Liver (tissue), 8 donors: ENCODE measurements at regions not wholly inside any gene's neighbourhood (a gene's known extent, or its start where the extent isn't known, plus 50 kb on each side); places are given as distances from the start of the nearest gene placed in this dataset.
"Not testable (repeated sequence)": the region's sequence is repeated elsewhere in the genome, so short reads cannot be mapped to it uniquely, and the experiment has no call there.

Source experiments
- DNase-seq: peaks from one replicate; pipeline ENCODE4 v3.0.0-alpha.2; 2017; ENCODE audit warnings: low spot score
- H3K27ac ChIP-seq, 2 donors: one replicate each; pipeline ENCODE4 v1.7.0; 2013; ENCODE audit warnings: inconsistent platforms in 2 of 2, low read length in 2 of 2, control low read depth in 1 of 2, low read depth in 1 of 2, mild to moderate bottlenecking in 1 of 2
- H3K27me3 ChIP-seq, 4 donors: one replicate each; pipeline versions ENCODE4 v1.6.1 to v1.7.0; 2013; ENCODE audit warnings: low read length in 3 of 4, inconsistent platforms in 1 of 4, mild to moderate bottlenecking in 1 of 4, moderate library complexity in 1 of 4; ENCODE audit not compliant: control insufficient read depth in 4 of 4, insufficient read depth in 4 of 4
- H3K36me3 ChIP-seq, 4 donors: one replicate each; pipeline versions ENCODE4 v1.6.1 to v1.7.0; 2013; ENCODE audit warnings: low read length in 3 of 4, mild to moderate bottlenecking in 3 of 4, low read depth in 1 of 4, moderate library complexity in 1 of 4; ENCODE audit not compliant: control insufficient read depth in 4 of 4, insufficient read depth in 3 of 4
- H3K4me1 ChIP-seq, 4 donors: one replicate each; pipeline versions ENCODE4 v1.6.1 to v1.7.0; 2013; ENCODE audit warnings: low read length in 3 of 4, mild to moderate bottlenecking in 3 of 4, moderate library complexity in 1 of 4; ENCODE audit not compliant: control insufficient read depth in 4 of 4, insufficient read depth in 4 of 4
- H3K4me3 ChIP-seq, 3 donors: one replicate each; pipeline versions ENCODE4 v1.6.1 to v1.7.0; 2013; ENCODE audit warnings: low read length in 3 of 3, control low read depth in 1 of 3, low read depth in 1 of 3, mild to moderate bottlenecking in 1 of 3
- H3K9ac ChIP-seq, 2 donors: one replicate each; pipeline ENCODE4 v1.7.0; 2013; ENCODE audit warnings: low read length in 2 of 2, mild to moderate bottlenecking in 2 of 2, moderate library complexity in 2 of 2, control low read depth in 1 of 2, low read depth in 1 of 2
- H3K9me3 ChIP-seq, 4 donors: one replicate each; pipeline versions ENCODE4 v1.6.1 to v1.7.0; 2013; ENCODE audit warnings: low read length in 3 of 4; ENCODE audit not compliant: control insufficient read depth in 4 of 4
- ATF3 ChIP-seq: IDR thresholded peaks from 2 replicates; pipeline ENCODE4 v1.6.1; 2016; ENCODE audit warnings: antibody characterized with exemption
- EGR1 ChIP-seq, 2 donors: IDR thresholded peaks; 2 replicates each; pipeline ENCODE4 v1.6.1; 2016 to 2018; ENCODE audit warnings: antibody characterized with exemption in 2 of 2, low read depth in 2 of 2
- FOXA1 ChIP-seq: IDR thresholded peaks from 2 replicates; pipeline ENCODE4 v1.6.1; 2016; ENCODE audit warnings: antibody characterized with exemption
- FOXA2 ChIP-seq: IDR thresholded peaks from 2 replicates; pipeline ENCODE4 v1.6.1; 2016; ENCODE audit warnings: antibody characterized with exemption
- GABPA ChIP-seq, 2 donors: IDR thresholded peaks in 1 of 2; conservative IDR thresholded peaks in 1 of 2; 2 replicates each; pipeline ENCODE4 v1.6.1; 2016; ENCODE audit warnings: antibody characterized with exemption in 2 of 2, mild to moderate bottlenecking in 1 of 2, moderate library complexity in 1 of 2
- HNF4G ChIP-seq: IDR thresholded peaks from 2 replicates; pipeline ENCODE4 v1.6.1; 2016; ENCODE audit warnings: antibody characterized with exemption
- JUND ChIP-seq, 2 donors: IDR thresholded peaks; 2 replicates each; pipeline ENCODE4 v1.6.1; 2016; ENCODE audit warnings: antibody characterized with exemption in 2 of 2
- NR2F2 ChIP-seq: IDR thresholded peaks from 2 replicates; pipeline ENCODE4 v1.6.1; 2016; ENCODE audit warnings: antibody characterized with exemption
- RXRA ChIP-seq, 2 donors: IDR thresholded peaks; 2 replicates each; pipeline ENCODE4 v1.6.1; 2017 to 2018; ENCODE audit warnings: antibody characterized with exemption in 2 of 2, mild to moderate bottlenecking in 1 of 2
- SP1 ChIP-seq: IDR thresholded peaks from 2 replicates; pipeline ENCODE4 v1.6.1; 2018; ENCODE audit warnings: antibody characterized with exemption, mild to moderate bottlenecking
- TAF1 ChIP-seq: conservative IDR thresholded peaks from 2 replicates; pipeline ENCODE4 v1.6.1; 2016; ENCODE audit warnings: antibody characterized with exemption, mild to moderate bottlenecking
- WGBS: extraction: QIAGEN DNeasy Blood & Tissue Kit; methylation state at CpG from one replicate; pipeline ENCODE4 v1.1.7; 2013; 5-methylcytosine and 5-hydroxymethylcytosine counted together
- TF ChIP-seq, protein P1 (sequence below): IDR thresholded peaks from 2 replicates; pipeline ENCODE4 v1.6.1; 2016; ENCODE audit warnings: antibody characterized with exemption
- TF ChIP-seq, protein P2 (sequence below): fragments of 150-350 bp; IDR thresholded peaks from 2 replicates; pipeline ENCODE4 v1.5.1; 2017; ENCODE audit warnings: improper control_type of control experiment, low read depth, low read length; ENCODE audit not compliant: missing input control
- donor health status: healthy.
- donor health status: healthy.
- donor health status: healthy.
- donor health status: healthy.
- donor health status: healthy.

DNA sequence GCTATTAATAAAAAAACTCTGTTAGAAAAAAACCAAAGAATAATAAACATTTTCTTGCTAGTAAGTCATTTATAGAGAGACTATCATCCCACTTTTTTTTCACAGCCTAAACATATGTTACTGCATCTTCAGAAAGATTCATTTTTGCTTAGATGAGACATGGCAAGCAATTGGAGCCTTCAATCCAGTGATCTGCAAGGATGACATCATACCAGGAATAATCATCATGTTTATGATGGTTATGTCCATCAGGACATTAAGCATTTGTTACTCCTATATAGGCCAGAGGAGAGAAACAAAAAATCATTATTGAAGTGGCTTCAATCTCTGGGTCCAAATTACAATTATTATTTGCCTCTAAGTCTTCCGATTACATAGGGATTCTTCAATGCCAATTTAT lies 626.3 kb upstream of the CCNG1 start:
- Histone ChIP-seq H3K27me3 (no peaks in the 10 kb centered on the region), H3K27ac (no peak overlapping the region), H3K9ac (no peak overlapping the region), H3K36me3 (no peaks in the 10 kb centered on the region), H3K4me1 (no peaks in the 10 kb centered on the region), H3K9me3 (no peaks in the 10 kb centered on the region), H3K4me3 (no peak overlapping the region)
- 88% methylated on average over 1 of the region's 1 CpG for WGBS
- no peak for DNase-seq
- TF ChIP-seq GABPA (IDR thresholded peaks at IDR 0.05 in 1 of 2, conservative IDR thresholded peaks at IDR 0.05 in 1 of 2) = no peak

DNA sequence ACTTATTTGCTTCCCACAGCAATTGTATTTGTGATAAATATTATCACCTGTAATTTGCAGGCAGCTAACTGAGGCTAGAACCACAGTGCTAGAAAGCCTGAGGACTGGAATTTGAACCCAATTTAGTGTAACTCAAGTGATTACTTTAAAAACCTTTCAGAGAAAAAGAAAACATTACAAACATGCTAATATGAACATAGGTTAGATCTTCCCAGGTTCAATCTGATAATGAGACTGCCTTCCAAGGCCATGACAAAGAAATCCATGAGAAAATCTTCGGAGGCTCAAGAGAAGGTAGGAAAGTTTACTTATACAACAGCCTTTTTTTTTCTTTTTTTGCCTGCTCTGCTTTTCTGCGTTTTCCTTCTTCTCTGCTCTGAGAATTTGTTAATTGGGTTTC lies 620.6 kb upstream of the CCNG1 start:
- no peak overlapping the region for H3K9ac ChIP-seq
- no peak for TF ChIP-seq GABPA (IDR thresholded peaks at IDR 0.05 in 1 of 2, conservative IDR thresholded peaks at IDR 0.05 in 1 of 2)
- no peak for TF ChIP-seq SP1
- TF ChIP-seq, protein P1, sequence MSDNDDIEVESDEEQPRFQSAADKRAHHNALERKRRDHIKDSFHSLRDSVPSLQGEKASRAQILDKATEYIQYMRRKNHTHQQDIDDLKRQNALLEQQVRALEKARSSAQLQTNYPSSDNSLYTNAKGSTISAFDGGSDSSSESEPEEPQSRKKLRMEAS = no peak
- TF ChIP-seq, protein P2, sequence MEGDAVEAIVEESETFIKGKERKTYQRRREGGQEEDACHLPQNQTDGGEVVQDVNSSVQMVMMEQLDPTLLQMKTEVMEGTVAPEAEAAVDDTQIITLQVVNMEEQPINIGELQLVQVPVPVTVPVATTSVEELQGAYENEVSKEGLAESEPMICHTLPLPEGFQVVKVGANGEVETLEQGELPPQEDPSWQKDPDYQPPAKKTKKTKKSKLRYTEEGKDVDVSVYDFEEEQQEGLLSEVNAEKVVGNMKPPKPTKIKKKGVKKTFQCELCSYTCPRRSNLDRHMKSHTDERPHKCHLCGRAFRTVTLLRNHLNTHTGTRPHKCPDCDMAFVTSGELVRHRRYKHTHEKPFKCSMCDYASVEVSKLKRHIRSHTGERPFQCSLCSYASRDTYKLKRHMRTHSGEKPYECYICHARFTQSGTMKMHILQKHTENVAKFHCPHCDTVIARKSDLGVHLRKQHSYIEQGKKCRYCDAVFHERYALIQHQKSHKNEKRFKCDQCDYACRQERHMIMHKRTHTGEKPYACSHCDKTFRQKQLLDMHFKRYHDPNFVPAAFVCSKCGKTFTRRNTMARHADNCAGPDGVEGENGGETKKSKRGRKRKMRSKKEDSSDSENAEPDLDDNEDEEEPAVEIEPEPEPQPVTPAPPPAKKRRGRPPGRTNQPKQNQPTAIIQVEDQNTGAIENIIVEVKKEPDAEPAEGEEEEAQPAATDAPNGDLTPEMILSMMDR = no peak
- H3K27ac ChIP-seq = no peak overlapping the region
- DNase-seq = no peak
- H3K4me3 ChIP-seq = no peak overlapping the region
- no peaks in the 10 kb centered on the region for H3K36me3 ChIP-seq
- H3K27me3 ChIP-seq = no peaks in the 10 kb centered on the region
- no peaks in the 10 kb centered on the region for H3K9me3 ChIP-seq
- WGBS = 79% methylated on average over 2 of the region's 2 CpGs
- no peaks in the 10 kb centered on the region for H3K4me1 ChIP-seq

GRCh38 chr5:162817364-162817763 lies 620.0 kb upstream of the CCNG1 start:
- DNase-seq = no peak
- 73% methylated on average over 4 of the region's 4 CpGs for WGBS
- Histone ChIP-seq H3K9me3 (no peaks in the 10 kb centered on the region), H3K27me3 (no peaks in the 10 kb centered on the region), H3K4me3 (no peak overlapping the region), H3K9ac (no peak overlapping the region), H3K36me3 (no peaks in the 10 kb centered on the region), H3K27ac (no peak overlapping the region), H3K4me1 (no peaks in the 10 kb centered on the region)
- no peak for TF ChIP-seq NR2F2
- TF ChIP-seq ATF3 = no peak
- TF ChIP-seq FOXA1 = no peak
- no peak for TF ChIP-seq HNF4G
- TF ChIP-seq EGR1 (IDR thresholded peaks at IDR 0.05; ENCODE audit: low read depth in 2 of 2) = no peak
- TF ChIP-seq, protein P1 = no peak
- no peak for TF ChIP-seq JUND (IDR thresholded peaks at IDR 0.05)
- no peak for TF ChIP-seq TAF1
- no peak for TF ChIP-seq FOXA2
- no peak for TF ChIP-seq SP1
- no peak for TF ChIP-seq RXRA (IDR thresholded peaks at IDR 0.05)

DNA sequence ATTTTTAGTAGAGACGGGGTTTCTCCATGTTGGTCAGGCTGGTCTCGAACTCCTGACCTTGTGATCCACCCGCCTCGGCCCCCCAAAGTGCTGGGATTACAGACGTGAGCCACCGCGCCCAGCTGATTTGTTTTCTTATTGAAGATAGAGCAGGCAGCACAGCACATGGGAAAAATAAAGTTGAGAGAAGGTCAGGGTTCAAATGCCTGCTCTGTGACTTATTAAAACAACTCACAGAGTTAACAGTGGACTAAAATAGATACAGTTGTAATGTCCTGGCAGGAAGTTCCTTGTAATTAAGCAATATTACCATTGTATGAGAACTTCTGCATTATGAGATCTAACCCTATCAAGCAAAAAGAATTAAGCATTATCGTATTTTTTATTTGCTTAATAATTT lies 615.7 kb upstream of the CCNG1 start:
- H3K9ac ChIP-seq, H3K4me3 ChIP-seq, H3K9me3 ChIP-seq, H3K4me1 ChIP-seq, H3K36me3 ChIP-seq, DNase-seq, H3K27me3 ChIP-seq, H3K27ac ChIP-seq: not testable (repeated sequence)
- TF ChIP-seq NR2F2 = peak; percentile 64
- 71% methylated on average over 8 of the region's 8 CpGs for WGBS
